Natural killer cell (primary cell): ENCODE measurements at regions not wholly inside any gene's neighbourhood (a gene's known extent, or its start where the extent isn't known, plus 50 kb on each side); places are given as distances from the start of the nearest gene placed in this dataset.

Experiments used
- ATAC-seq, 3 donors: fragments of 150-1000 bp in 2 of 3; fragments of 200-7000 bp in 1 of 3; cut with Tn5 transposase; 1 replicate in 1 of 3; 2 replicates in 2 of 3; pipeline ENCODE4 v1.10.0; 2021; ENCODE audit warnings: mild to moderate bottlenecking in 2 of 3, moderate library complexity in 2 of 3
- DNase-seq, 2 donors: peaks; one replicate each; pipeline versions ENCODE4 v3.0.0 to v3.0.0-alpha.2; 2013 to 2021; ENCODE audit warnings: mixed read lengths in 1 of 2
- H3K27ac ChIP-seq: one replicate; pipeline ENCODE4 v1.5.1; 2013; ENCODE audit warnings: mild to moderate bottlenecking, low read length
- H3K27me3 ChIP-seq: one replicate; pipeline ENCODE4 v1.6.1; 2013; ENCODE audit warnings: low read length; ENCODE audit not compliant: control insufficient read depth, insufficient read depth
- H3K36me3 ChIP-seq: one replicate; pipeline ENCODE4 v1.6.1; 2013; ENCODE audit warnings: low read length; ENCODE audit not compliant: control insufficient read depth, insufficient read depth
- H3K4me1 ChIP-seq: one replicate; pipeline ENCODE4 v1.6.1; 2013; ENCODE audit warnings: low read length; ENCODE audit not compliant: control insufficient read depth, insufficient read depth
- H3K4me3 ChIP-seq: one replicate; pipeline ENCODE4 v1.5.1; 2013; ENCODE audit warnings: low read length
- H3K9me3 ChIP-seq: one replicate; pipeline ENCODE4 v1.6.1; 2013; ENCODE audit warnings: low read length; ENCODE audit not compliant: control insufficient read depth, insufficient read depth
- H3K27ac Mint-ChIP-seq, 2 donors: one replicate each; pipeline ENCODE4 v1.8.0; 2022; ENCODE audit warnings: mild to moderate bottlenecking in 2 of 2, mixed read lengths in 2 of 2, moderate library complexity in 1 of 2
- H3K27me3 Mint-ChIP-seq, 2 donors: one replicate each; pipeline ENCODE4 v1.8.0; 2022; ENCODE audit warnings: low read depth in 2 of 2, mixed read lengths in 2 of 2
- H3K36me3 Mint-ChIP-seq: one replicate; pipeline ENCODE4 v1.8.0; 2022; ENCODE audit warnings: mixed read lengths
- H3K4me1 Mint-ChIP-seq, 2 donors: one replicate each; pipeline ENCODE4 v1.8.0; 2022; ENCODE audit warnings: mixed read lengths in 2 of 2
- H3K4me3 Mint-ChIP-seq: one replicate; pipeline ENCODE4 v1.8.0; 2022; ENCODE audit warnings: mild to moderate bottlenecking, moderate library complexity, mixed read lengths
- H3K9me3 Mint-ChIP-seq, 2 donors: one replicate each; pipeline ENCODE4 v1.8.0; 2022; ENCODE audit warnings: mixed read lengths in 2 of 2
- WGBS: methylation state at CpG from one replicate; pipeline ENCODE4 v1.1.7; 2013; ENCODE audit warnings: missing lambda C conversion rate; ENCODE audit not compliant: insufficient coverage; 5-methylcytosine and 5-hydroxymethylcytosine counted together
- intact Hi-C: fragments of 100-400 bp; cut with micrococcal nuclease; formaldehyde crosslinking; loops from one replicate; pipeline ENCODE4 v1.14.2; 2022
- TF ChIP-seq, protein P1 (sequence below): fragments of 200-600 bp; IDR thresholded peaks from one replicate; pipeline ENCODE4 v1.8.0; 2022; ENCODE audit warnings: antibody characterized with exemption

DNA sequence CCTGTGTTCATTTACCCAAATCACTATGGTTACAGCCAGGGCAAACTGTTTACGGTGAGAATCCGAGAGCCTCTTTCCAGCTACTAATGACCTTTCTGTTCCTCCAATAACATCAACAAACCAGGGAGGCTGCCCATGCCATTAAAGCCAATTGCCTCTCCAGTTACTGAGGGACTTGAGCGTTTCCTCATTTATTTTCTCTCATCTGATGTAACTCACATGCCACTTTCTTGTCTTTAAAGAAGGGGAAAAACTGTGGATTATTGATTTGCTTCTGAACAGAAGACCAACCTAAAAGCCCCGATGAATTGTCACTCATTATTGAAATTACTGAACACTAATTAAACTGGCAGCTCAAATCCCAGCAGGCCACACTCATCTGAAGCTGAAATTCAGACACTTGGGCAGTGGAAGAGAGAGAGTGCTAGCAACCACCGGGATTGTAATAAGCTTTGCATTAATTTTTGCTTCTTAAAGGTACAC lies 595.8 kb upstream of the MKI67 start:
- Histone ChIP-seq H3K27me3 (no peaks in the 10 kb centered on the region), H3K9me3 (no peaks in the 10 kb centered on the region), H3K4me1 (no peaks in the 10 kb centered on the region), H3K27ac (no peak overlapping the region), H3K4me3 (no peak overlapping the region), H3K36me3 (no peaks in the 10 kb centered on the region)
- TF ChIP-seq, protein P1, sequence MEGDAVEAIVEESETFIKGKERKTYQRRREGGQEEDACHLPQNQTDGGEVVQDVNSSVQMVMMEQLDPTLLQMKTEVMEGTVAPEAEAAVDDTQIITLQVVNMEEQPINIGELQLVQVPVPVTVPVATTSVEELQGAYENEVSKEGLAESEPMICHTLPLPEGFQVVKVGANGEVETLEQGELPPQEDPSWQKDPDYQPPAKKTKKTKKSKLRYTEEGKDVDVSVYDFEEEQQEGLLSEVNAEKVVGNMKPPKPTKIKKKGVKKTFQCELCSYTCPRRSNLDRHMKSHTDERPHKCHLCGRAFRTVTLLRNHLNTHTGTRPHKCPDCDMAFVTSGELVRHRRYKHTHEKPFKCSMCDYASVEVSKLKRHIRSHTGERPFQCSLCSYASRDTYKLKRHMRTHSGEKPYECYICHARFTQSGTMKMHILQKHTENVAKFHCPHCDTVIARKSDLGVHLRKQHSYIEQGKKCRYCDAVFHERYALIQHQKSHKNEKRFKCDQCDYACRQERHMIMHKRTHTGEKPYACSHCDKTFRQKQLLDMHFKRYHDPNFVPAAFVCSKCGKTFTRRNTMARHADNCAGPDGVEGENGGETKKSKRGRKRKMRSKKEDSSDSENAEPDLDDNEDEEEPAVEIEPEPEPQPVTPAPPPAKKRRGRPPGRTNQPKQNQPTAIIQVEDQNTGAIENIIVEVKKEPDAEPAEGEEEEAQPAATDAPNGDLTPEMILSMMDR: no peak
- DNase-seq (no peak), ATAC-seq (no peak)
- H3K27me3 Mint-ChIP-seq: peaks cover 5 to 8% of the 10 kb centered on the region in 2 donors
- WGBS: 57% methylated on average over 4 of the region's 5 CpGs
- intact Hi-C loops: no loop called here
- H3K36me3 Mint-ChIP-seq: no peaks in the 10 kb centered on the region
- no peak overlapping the region for H3K4me3 Mint-ChIP-seq
- peaks cover 7% of the 10 kb centered on the region in 2 donors for H3K4me1 Mint-ChIP-seq
- no peak overlapping the region for H3K27ac Mint-ChIP-seq
- no peaks in the 10 kb centered on the region for H3K9me3 Mint-ChIP-seq

DNA sequence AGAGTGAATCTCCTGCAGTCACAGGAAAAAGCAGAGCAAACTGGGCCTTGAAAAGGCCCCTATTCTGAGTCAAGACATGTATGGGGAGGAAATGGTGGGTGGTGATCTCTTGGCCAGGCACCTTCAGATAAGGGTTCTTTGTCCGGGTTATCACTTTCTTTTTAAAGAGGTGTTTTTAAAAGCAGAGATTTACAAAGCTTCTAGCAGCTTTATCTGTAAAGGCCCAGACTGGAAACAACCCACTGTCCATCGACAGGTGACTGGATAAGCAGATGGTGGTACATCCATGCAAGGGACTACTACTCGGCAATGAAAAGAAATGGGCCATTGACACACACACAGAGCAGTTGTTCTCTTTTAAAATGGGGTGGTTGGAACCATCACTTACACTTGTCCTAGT lies 596.7 kb upstream of the MKI67 start:
- 88% methylated on average over 3 of the region's 3 CpGs for WGBS
- no peak overlapping the region for H3K27ac Mint-ChIP-seq
- Histone ChIP-seq H3K9me3 (no peaks in the 10 kb centered on the region), H3K4me1 (no peaks in the 10 kb centered on the region), H3K36me3 (no peaks in the 10 kb centered on the region), H3K27ac (no peak overlapping the region), H3K4me3 (no peak overlapping the region), H3K27me3 (no peaks in the 10 kb centered on the region)
- H3K36me3 Mint-ChIP-seq: no peaks in the 10 kb centered on the region
- no peaks in the 10 kb centered on the region for H3K9me3 Mint-ChIP-seq
- TF ChIP-seq, protein P1: no peak
- peaks cover 6 to 8% of the 10 kb centered on the region in 2 donors for H3K27me3 Mint-ChIP-seq
- intact Hi-C loops: no loop called here
- no peak overlapping the region for H3K4me3 Mint-ChIP-seq
- peaks cover 7% of the 10 kb centered on the region in 2 donors for H3K4me1 Mint-ChIP-seq
- ATAC-seq (no peak), DNase-seq (no peak)

DNA sequence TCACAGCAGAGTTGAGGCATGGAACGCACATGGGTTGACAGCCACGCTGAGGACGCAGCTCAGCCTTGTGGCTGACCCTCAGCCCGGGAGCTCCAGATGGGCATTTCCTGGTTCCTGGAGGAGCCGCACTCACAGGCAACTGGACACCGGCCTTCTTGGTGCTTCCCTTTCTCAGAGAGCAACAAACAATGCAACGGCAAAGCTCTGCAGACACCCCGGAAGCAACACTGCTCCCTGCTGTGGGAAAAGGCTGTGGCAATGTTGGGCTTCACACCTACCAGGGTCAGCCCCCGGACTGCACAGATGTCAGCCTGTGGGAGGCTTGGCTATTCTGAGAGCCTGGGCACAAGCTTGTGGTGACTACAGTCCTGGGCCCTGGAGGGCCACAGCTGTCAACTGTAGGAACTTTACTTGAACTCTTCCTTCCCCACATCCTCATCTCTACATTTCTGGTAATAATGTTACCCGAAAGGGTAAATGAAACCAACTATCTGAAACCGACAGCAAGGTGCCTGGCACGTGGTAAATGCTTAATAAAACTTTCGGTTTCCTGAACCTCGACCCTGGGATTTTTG lies 597.5 kb upstream of the MKI67 start:
- peaks cover 7% of the 10 kb centered on the region in 2 donors for H3K4me1 Mint-ChIP-seq
- H3K9me3 ChIP-seq: no peaks in the 10 kb centered on the region
- H3K27ac ChIP-seq: no peak overlapping the region
- ATAC-seq (peak in 1 of 3 donors; percentile 37), DNase-seq (no peak)
- no peaks in the 10 kb centered on the region for H3K36me3 Mint-ChIP-seq
- H3K36me3 ChIP-seq: no peaks in the 10 kb centered on the region
- H3K4me1 ChIP-seq: no peaks in the 10 kb centered on the region
- intact Hi-C loops: no loop called here
- no peak overlapping the region for H3K27ac Mint-ChIP-seq
- H3K4me3 Mint-ChIP-seq: no peak overlapping the region
- H3K27me3 Mint-ChIP-seq: peaks cover 6 to 8% of the 10 kb centered on the region in 2 donors
- TF ChIP-seq, protein P1: no peak
- H3K9me3 Mint-ChIP-seq: no peaks in the 10 kb centered on the region
- no peaks in the 10 kb centered on the region for H3K27me3 ChIP-seq
- WGBS: 65% methylated on average over 14 of the region's 14 CpGs
- no peak overlapping the region for H3K4me3 ChIP-seq

DNA sequence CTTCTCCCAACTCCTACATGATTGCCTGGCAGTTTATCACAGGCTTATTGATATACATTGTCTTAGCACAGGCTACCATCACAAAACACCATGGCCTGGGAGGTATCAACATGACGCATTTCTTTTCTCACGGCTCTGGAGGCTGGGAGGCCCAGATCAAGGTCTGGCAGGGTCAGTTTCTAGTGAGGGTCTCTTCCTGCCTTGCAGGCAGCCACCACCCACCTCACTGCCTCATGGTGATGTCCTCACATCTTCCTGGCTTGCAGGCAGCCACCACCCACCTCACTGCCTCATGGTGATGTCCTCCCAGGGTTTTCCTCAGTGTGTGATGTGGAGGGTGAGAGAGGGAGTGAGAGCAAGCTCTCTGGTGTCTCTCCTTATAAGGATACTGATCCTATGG lies 599.3 kb upstream of the MKI67 start:
- H3K4me1 Mint-ChIP-seq: peaks cover 7% of the 10 kb centered on the region in 2 donors

More for the DNA sequence above, 599.3 kb upstream of the MKI67 start:
- intact Hi-C loops: no loop called here
- H3K27ac Mint-ChIP-seq: no peak overlapping the region
- TF ChIP-seq, protein P1: no peak
- Histone ChIP-seq H3K4me1 (no peaks in the 10 kb centered on the region), H3K36me3 (no peaks in the 10 kb centered on the region), H3K4me3 (no peak overlapping the region), H3K27ac (no peak overlapping the region), H3K27me3 (no peaks in the 10 kb centered on the region), H3K9me3 (no peaks in the 10 kb centered on the region)
- H3K9me3 Mint-ChIP-seq: no peaks in the 10 kb centered on the region
- peaks cover 4 to 6% of the 10 kb centered on the region in 2 donors for H3K27me3 Mint-ChIP-seq
- DNase-seq: no peak
- 84% methylated on average over 2 of the region's 2 CpGs for WGBS
- no peaks in the 10 kb centered on the region for H3K36me3 Mint-ChIP-seq
- ATAC-seq: no peak
- no peak overlapping the region for H3K4me3 Mint-ChIP-seq
